ENCODE measurements at regions not wholly inside any gene's neighbourhood (a gene's known extent, or its start where the extent isn't known, plus 50 kb on each side); places are given as distances from the start of the nearest gene placed in this dataset.

GRCh38 chr5:165143741-165144140 is 1638.3 kb downstream of the MAT2B start:
- DNase-seq, result no peak

GRCh38 chr5:165149431-165149830 is 1644.0 kb downstream of the MAT2B start:
- DNase-seq, result no peak

GRCh38 chr5:165152058-165152457 is 1646.6 kb downstream of the MAT2B start:
- no peak for DNase-seq

- no peak for DNase-seq
Measured at GRCh38 chr5:165157219-165157618, 1651.8 kb downstream of the MAT2B start.

GRCh38 chr5:165161204-165161603 is 1655.8 kb downstream of the MAT2B start:
- DNase-seq, result no peak

- no peak for DNase-seq
Measured at GRCh38 chr5:165163861-165164260, 1658.4 kb downstream of the MAT2B start.

- no peak for DNase-seq
Measured at GRCh38 chr5:165173651-165174050, 1668.2 kb downstream of the MAT2B start.

GRCh38 chr5:165175041-165175440 is 1669.6 kb downstream of the MAT2B start:
- no peak for DNase-seq

GRCh38 chr5:165184183-165184582 is 1678.8 kb downstream of the MAT2B start:
- no peak for DNase-seq

GRCh38 chr5:165185716-165186115 is 1680.3 kb downstream of the MAT2B start:
- DNase-seq, result no peak

GRCh38 chr5:165187815-165188214 is 1682.4 kb downstream of the MAT2B start:
- no peak for DNase-seq

GRCh38 chr5:165188556-165189175 is 1683.2 kb downstream of the MAT2B start:
- no peak for DNase-seq

- DNase-seq, result no peak
Measured at GRCh38 chr5:165196961-165197360, 1691.5 kb downstream of the MAT2B start.

- DNase-seq, result no peak
Measured at GRCh38 chr5:165201369-165201768, 1696.0 kb downstream of the MAT2B start.

GRCh38 chr5:165201771-165202518 is 1696.5 kb downstream of the MAT2B start:
- DNase-seq, result no peak

- no peak for DNase-seq
Measured at GRCh38 chr5:165202519-165202910, 1697.1 kb downstream of the MAT2B start.

GRCh38 chr5:165209101-165209727 is 1703.8 kb downstream of the MAT2B start:
- DNase-seq, result no peak

- DNase-seq, result no peak
Measured at GRCh38 chr5:165224366-165225045, 1719.1 kb downstream of the MAT2B start.

GRCh38 chr5:165227515-165227914 is 1722.1 kb downstream of the MAT2B start:
- no peak for DNase-seq

- no peak for DNase-seq
Measured at GRCh38 chr5:165228184-165228583, 1722.8 kb downstream of the MAT2B start.

GRCh38 chr5:165231821-165232508 is 1726.5 kb downstream of the MAT2B start:
- no peak for DNase-seq

- DNase-seq, result no peak
Measured at GRCh38 chr5:165232509-165233028, 1727.2 kb downstream of the MAT2B start.

GRCh38 chr5:165241811-165242210 is 1736.4 kb downstream of the MAT2B start:
- no peak for DNase-seq

Measured in activated gamma-delta T cell treated with Interleukin-2 at 50 U/mL for 16 hours (primary cell).